Esophagus squamous epithelium (tissue), 4 donors: ENCODE measurements at regions not wholly inside any gene's neighbourhood (a gene's known extent, or its start where the extent isn't known, plus 50 kb on each side); places are given as distances from the start of the nearest gene placed in this dataset.

Source experiments
- CTCF ChIP-seq, 6 experiments: fragments of 450-650 bp in 4 of 6; fragments of 200-600 bp in 2 of 6; sonication (generic) in 2 of 6; IDR thresholded peaks; one replicate each; pipeline ENCODE4 v1.5.1; 2016 to 2019; ENCODE audit warnings: antibody characterized with exemption in 6 of 6, mild to moderate bottlenecking in 4 of 6, moderate library complexity in 4 of 6
- POLR2A ChIP-seq, 4 donors: fragments of 450-650 bp; IDR thresholded peaks; one replicate each; pipeline ENCODE4 v1.6.1; 2017; ENCODE audit warnings: antibody characterized with exemption in 4 of 4, mild to moderate bottlenecking in 4 of 4, moderate library complexity in 3 of 4

- TF ChIP-seq CTCF (IDR thresholded peaks at IDR 0.05) (no peak), POLR2A (IDR thresholded peaks at IDR 0.05) (no peak)
Observed at GRCh38 chr12:111120578-111120977, 200.2 kb upstream of the MYL2 start.
